SK-N-SH (cell line): ENCODE measurements at regions not wholly inside any gene's neighbourhood (a gene's known extent, or its start where the extent isn't known, plus 50 kb on each side); places are given as distances from the start of the nearest gene placed in this dataset.

Experiments
- CTCF ChIA-PET: fragments of 300-600, 350-600 bp; formaldehyde crosslinking; extraction: SDS; loops from one replicate; lab custom pipeline; 2021; lab: Yijun Ruan, JAX
- POLR2A ChIA-PET: fragments of 350-600 bp; sonication (Branson Sonifier 250); formaldehyde crosslinking; extraction: SDS; loops from one replicate; lab custom pipeline; 2020; ENCODE audit warnings: antibody characterized with exemption, inconsistent platforms; lab: Yijun Ruan, JAX
- DNase-seq: peaks from one replicate; pipeline ENCODE4 v3.0.0; 2012
- H2AFZ ChIP-seq: fragments of 200-600 bp; sonication (generic); 2 replicates; pipeline ENCODE4 v1.8.1; 2016; ENCODE audit warnings: antibody characterized with exemption, mild to moderate bottlenecking, low read depth
- H3F3A ChIP-seq: fragments of 200-600 bp; sonication (generic); replicated peaks from 2 replicates; pipeline ENCODE3; 2016; ENCODE audit warnings: antibody characterized with exemption, mild to moderate bottlenecking; ENCODE audit not compliant: insufficient read depth
- H3K27ac ChIP-seq, 2 experiments: fragments of 200-500 bp in 1 of 2; fragments of 200-600 bp in 1 of 2; sonication (Bioruptor generic) in 1 of 2; sonication (generic), shearing (Covaris generic) in 1 of 2; 2 replicates each; pipeline versions ENCODE4 v1.5.1 to v1.6.1; 2014 to 2016; ENCODE audit warnings: low read depth in 2 of 2, inconsistent platforms in 1 of 2, low read length in 1 of 2, mild to moderate bottlenecking in 1 of 2, mixed read lengths in 1 of 2
- H3K27me3 ChIP-seq: fragments of 200-600 bp; sonication (generic), shearing (Covaris generic); 2 replicates; pipeline ENCODE4 v1.6.1; 2016; ENCODE audit warnings: mixed run types; ENCODE audit not compliant: insufficient read depth
- H3K36me3 ChIP-seq, 2 experiments: fragments of 200-500 bp in 1 of 2; fragments of 200-600 bp in 1 of 2; sonication (Bioruptor generic) in 1 of 2; sonication (generic) in 1 of 2; replicated peaks in 1 of 2; 2 replicates each; pipeline versions ENCODE3 to v1.5.1; 2014 to 2016; ENCODE audit warnings: low read length in 1 of 2, mild to moderate bottlenecking in 1 of 2; ENCODE audit not compliant: insufficient read depth in 2 of 2, control insufficient read depth in 1 of 2
- H3K4me1 ChIP-seq, 2 experiments: fragments of 200-500 bp in 1 of 2; fragments of 200-600 bp in 1 of 2; sonication (Bioruptor generic) in 1 of 2; sonication (generic), shearing (Covaris generic) in 1 of 2; 2 replicates each; pipeline versions ENCODE4 v1.5.1 to v1.6.1; 2014 to 2016; ENCODE audit warnings: low read depth in 1 of 2, low read length in 1 of 2, mixed run types in 1 of 2; ENCODE audit not compliant: insufficient read depth in 2 of 2, control insufficient read depth in 1 of 2
- H3K4me2 ChIP-seq: fragments of 200-600 bp; sonication (generic), shearing (Covaris generic); 2 replicates; pipeline ENCODE4 v1.6.1; 2017; ENCODE audit warnings: mixed run types
- H3K4me3 ChIP-seq, 2 experiments: fragments of 200-500 bp in 1 of 2; fragments of 200-600 bp in 1 of 2; sonication (Bioruptor generic) in 1 of 2; sonication (generic), shearing (Covaris generic) in 1 of 2; 2 replicates each; pipeline versions ENCODE4 v1.5.1 to v1.8.1; 2014 to 2016; ENCODE audit warnings: low read depth in 2 of 2, inconsistent platforms in 1 of 2, low read length in 1 of 2, mild to moderate bottlenecking in 1 of 2, mixed read lengths in 1 of 2, moderate library complexity in 1 of 2
- H3K79me2 ChIP-seq: fragments of 200-600 bp; sonication (generic); 2 replicates; pipeline ENCODE4 v1.8.1; 2017; ENCODE audit warnings: mild to moderate bottlenecking; ENCODE audit not compliant: insufficient read depth
- H3K9ac ChIP-seq: fragments of 200-600 bp; sonication (generic); 2 replicates; pipeline ENCODE4 v1.6.1; 2017; ENCODE audit warnings: mixed run types
- H3K9me2 ChIP-seq: fragments of 200-600 bp; sonication (generic); 2 replicates; pipeline ENCODE4 v1.6.1; 2017; ENCODE audit warnings: mixed run types
- H3K9me3 ChIP-seq: fragments of 200-600 bp; sonication (generic); 2 replicates; pipeline ENCODE4 v1.6.1; 2017; ENCODE audit warnings: mixed run types, mild to moderate bottlenecking, moderate library complexity
- H4K20me1 ChIP-seq: fragments of 200-600 bp; sonication (generic); 2 replicates; pipeline ENCODE4 v1.6.1; 2017; ENCODE audit warnings: mild to moderate bottlenecking, mixed run types; ENCODE audit not compliant: insufficient read depth
- CTCF ChIP-seq: fragments of 200-600 bp; sonication (generic); IDR thresholded peaks from 2 replicates; pipeline ENCODE4 v1.6.1; 2017; ENCODE audit warnings: antibody characterized with exemption, mild to moderate bottlenecking, moderate library complexity
- FOSL2 ChIP-seq: IDR thresholded peaks from 2 replicates; pipeline ENCODE4 v1.4.0; 2012; ENCODE audit warnings: low read depth, mild to moderate bottlenecking, moderate library complexity, borderline replicate concordance
- GATA2 ChIP-seq: sonication (generic); formaldehyde crosslinking; IDR thresholded peaks from 2 replicates; pipeline ENCODE4 v1.5.0; 2020; ENCODE audit warnings: mild to moderate bottlenecking, missing genetic modification reagents
- JUND ChIP-seq: IDR thresholded peaks from 2 replicates; pipeline ENCODE4 v1.4.0; 2012
- MEF2A ChIP-seq: IDR thresholded peaks from 2 replicates; pipeline ENCODE4 v1.4.0; 2012; ENCODE audit warnings: low read depth, borderline replicate concordance
- PBX3 ChIP-seq: IDR thresholded peaks from 2 replicates; pipeline ENCODE4; 2012
- RFX5 ChIP-seq: IDR thresholded peaks from 2 replicates; pipeline ENCODE4 v1.6.1; 2012; ENCODE audit warnings: mild to moderate bottlenecking, improper control_type of control experiment, low read length
- SMC3 ChIP-seq: IDR thresholded peaks from 2 replicates; pipeline ENCODE4 v1.6.1; 2012; ENCODE audit warnings: low read depth, low read length, improper control_type of control experiment
- TCF12 ChIP-seq: IDR thresholded peaks from 2 replicates; pipeline ENCODE4 v1.4.0; 2012
- TEAD4 ChIP-seq: IDR thresholded peaks from 2 replicates; pipeline ENCODE4 v1.4.0; 2012; ENCODE audit warnings: mild to moderate bottlenecking, borderline replicate concordance; ENCODE audit not compliant: insufficient read depth
- USF1 ChIP-seq: IDR thresholded peaks from 2 replicates; pipeline ENCODE4 v1.4.0; 2012; ENCODE audit warnings: low read depth, borderline replicate concordance
- USF2 ChIP-seq: fragments of 150-350 bp; IDR thresholded peaks from 2 replicates; pipeline ENCODE4 v1.6.1; 2017; ENCODE audit warnings: antibody characterized with exemption, low read length, low read depth, borderline replicate concordance
- YY1 ChIP-seq: IDR thresholded peaks from 2 replicates; pipeline ENCODE4 v1.4.0; 2012; ENCODE audit warnings: low read depth, mild to moderate bottlenecking
- WGBS: methylation state at CpG from one replicate; pipeline ENCODE4 v1.1.6; 2017; ENCODE audit warnings: low lambda C conversion rate; 5-methylcytosine and 5-hydroxymethylcytosine counted together

GRCh38 chr13:88685459-88685858 lies 1014.3 kb downstream of the SLITRK5 start:
- Histone ChIP-seq H3K4me1 (no peaks in the 10 kb centered on the region), H3F3A (no peaks in the 10 kb centered on the region), H3K27me3 (no peaks in the 10 kb centered on the region), H3K9me3 (no peaks in the 10 kb centered on the region), H3K36me3 (no peaks in the 10 kb centered on the region), H3K4me2 (no peak overlapping the region), H2AFZ (no peak overlapping the region), H4K20me1 (no peaks in the 10 kb centered on the region), H3K9me2 (no peaks in the 10 kb centered on the region), H3K9ac (no peak overlapping the region), H3K4me3 (no peak overlapping the region), H3K79me2 (no peaks in the 10 kb centered on the region), H3K27ac (no peak overlapping the region)
- no peak for TF ChIP-seq JUND
- no peak for TF ChIP-seq PBX3
- no peak for TF ChIP-seq YY1
- no peak for TF ChIP-seq CTCF
- TF ChIP-seq USF1, result no peak
- no peak for TF ChIP-seq TEAD4
- no peak for TF ChIP-seq SMC3
- CTCF ChIA-PET, result no interaction called here
- DNase-seq, result no peak
- POLR2A ChIA-PET, result no interaction called here
- WGBS, result 35% methylated on average over 2 of the region's 2 CpGs

GRCh38 chr13:88701551-88701950 lies 1030.4 kb downstream of the SLITRK5 start:
- no peak overlapping the region for H3K4me2 ChIP-seq
- no peaks in the 10 kb centered on the region for H3K79me2 ChIP-seq
- no peak for TF ChIP-seq FOSL2
- TF ChIP-seq GATA2 (CRISPR knock-in tag), result no peak
- no peak for TF ChIP-seq MEF2A
- TF ChIP-seq RFX5, result no peak
- TF ChIP-seq USF2, result no peak
- no peak for TF ChIP-seq TCF12
- CTCF ChIA-PET, result no interaction called here
- H3K4me3 ChIP-seq, result no peak overlapping the region
- H4K20me1 ChIP-seq, result no peaks in the 10 kb centered on the region
- H3K27me3 ChIP-seq, result no peaks in the 10 kb centered on the region
- no peaks in the 10 kb centered on the region for H3K9me3 ChIP-seq
- no peak for DNase-seq
- H3K9me2 ChIP-seq, result no peaks in the 10 kb centered on the region
- H3K36me3 ChIP-seq, result no peaks in the 10 kb centered on the region
- no peak overlapping the region for H2AFZ ChIP-seq
- POLR2A ChIA-PET, result no interaction called here
- no peaks in the 10 kb centered on the region for H3F3A ChIP-seq
- no peak overlapping the region for H3K9ac ChIP-seq
- H3K4me1 ChIP-seq, result no peaks in the 10 kb centered on the region
- no peak overlapping the region for H3K27ac ChIP-seq
